ENCODE measurements at regions not wholly inside any gene's neighbourhood (a gene's known extent, or its start where the extent isn't known, plus 50 kb on each side); places are given as distances from the start of the nearest gene placed in this dataset.

DNA sequence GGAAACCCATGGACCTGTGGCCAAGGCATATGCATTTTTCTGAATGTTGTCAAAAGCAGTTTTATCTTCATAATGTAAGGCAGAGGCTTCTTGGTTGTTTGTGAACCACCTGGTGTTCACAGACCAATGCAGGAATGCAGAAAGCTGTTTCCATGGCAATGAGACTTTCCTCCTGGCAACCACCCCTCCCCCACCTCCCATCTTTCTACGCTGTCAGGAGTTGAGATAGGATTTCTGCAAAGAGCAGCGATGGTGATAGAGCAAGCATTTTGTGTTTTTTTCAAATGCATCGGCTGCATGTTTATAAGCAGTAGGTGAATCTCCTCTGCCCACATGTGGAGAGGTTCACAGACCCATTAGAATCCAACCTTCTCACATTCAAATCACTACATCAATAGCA, 114.1 kb upstream of the SMLR1 start:
- no peak for ATAC-seq
- H3K27ac ChIP-seq, result no peak overlapping the region
- WGBS, 2 donors (ENCODE audit: low coverage in 1 of 2), result 24 to 41% methylated on average over 3 of the region's 3 CpGs
- H3K27me3 ChIP-seq, result no peaks in the 10 kb centered on the region
- H3K4me3 ChIP-seq, result no peak overlapping the region
- H3K4me1 ChIP-seq, result no peaks in the 10 kb centered on the region
- TF ChIP-seq POLR2AphosphoS5 (IDR thresholded peaks at IDR 0.05) (no peak), EP300 (IDR thresholded peaks at IDR 0.05) (no peak), POLR2A (IDR thresholded peaks at IDR 0.05) (no peak)
- TF ChIP-seq, protein P1, sequence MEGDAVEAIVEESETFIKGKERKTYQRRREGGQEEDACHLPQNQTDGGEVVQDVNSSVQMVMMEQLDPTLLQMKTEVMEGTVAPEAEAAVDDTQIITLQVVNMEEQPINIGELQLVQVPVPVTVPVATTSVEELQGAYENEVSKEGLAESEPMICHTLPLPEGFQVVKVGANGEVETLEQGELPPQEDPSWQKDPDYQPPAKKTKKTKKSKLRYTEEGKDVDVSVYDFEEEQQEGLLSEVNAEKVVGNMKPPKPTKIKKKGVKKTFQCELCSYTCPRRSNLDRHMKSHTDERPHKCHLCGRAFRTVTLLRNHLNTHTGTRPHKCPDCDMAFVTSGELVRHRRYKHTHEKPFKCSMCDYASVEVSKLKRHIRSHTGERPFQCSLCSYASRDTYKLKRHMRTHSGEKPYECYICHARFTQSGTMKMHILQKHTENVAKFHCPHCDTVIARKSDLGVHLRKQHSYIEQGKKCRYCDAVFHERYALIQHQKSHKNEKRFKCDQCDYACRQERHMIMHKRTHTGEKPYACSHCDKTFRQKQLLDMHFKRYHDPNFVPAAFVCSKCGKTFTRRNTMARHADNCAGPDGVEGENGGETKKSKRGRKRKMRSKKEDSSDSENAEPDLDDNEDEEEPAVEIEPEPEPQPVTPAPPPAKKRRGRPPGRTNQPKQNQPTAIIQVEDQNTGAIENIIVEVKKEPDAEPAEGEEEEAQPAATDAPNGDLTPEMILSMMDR (IDR thresholded peaks at IDR 0.05), result no peak
- no peaks in the 10 kb centered on the region for H3K9me3 ChIP-seq
- no peaks in the 10 kb centered on the region for H3K36me3 ChIP-seq

DNA sequence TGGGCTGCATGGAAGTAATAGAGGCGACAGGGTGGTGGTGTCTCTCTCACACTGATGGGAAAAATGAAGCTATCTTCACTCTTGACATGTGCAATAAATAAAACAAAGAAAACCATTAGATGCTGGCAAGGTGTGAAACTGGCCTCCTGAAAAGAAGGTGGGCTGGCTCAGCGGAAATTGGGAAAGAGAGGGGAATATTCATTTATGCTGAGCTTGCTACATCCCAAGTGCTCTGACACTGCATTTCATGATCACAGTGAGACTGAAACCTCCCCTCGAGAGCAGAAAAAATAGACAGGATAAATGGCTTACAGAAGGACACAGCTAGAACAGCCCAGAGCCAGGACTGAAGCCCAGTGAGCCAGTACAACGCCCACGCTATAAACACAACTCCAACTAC, 112.1 kb upstream of the SMLR1 start:
- H3K27me3 ChIP-seq, result no peaks in the 10 kb centered on the region
- H3K9me3 ChIP-seq, result no peaks in the 10 kb centered on the region
- H3K4me1 ChIP-seq, result no peaks in the 10 kb centered on the region
- no peaks in the 10 kb centered on the region for H3K36me3 ChIP-seq
- WGBS, 2 donors (ENCODE audit: low coverage in 1 of 2), result 52 to 53% methylated on average over 3 of the region's 5 CpGs
- no peak for TF ChIP-seq POLR2A (IDR thresholded peaks at IDR 0.05)
- TF ChIP-seq, protein P1 (IDR thresholded peaks at IDR 0.05), result no peak
- TF ChIP-seq EP300 (IDR thresholded peaks at IDR 0.05), result no peak
- no peak for TF ChIP-seq POLR2AphosphoS5 (IDR thresholded peaks at IDR 0.05)
- H3K27ac ChIP-seq, result no peak overlapping the region
- no peak for ATAC-seq
- H3K4me3 ChIP-seq, result no peak overlapping the region

DNA sequence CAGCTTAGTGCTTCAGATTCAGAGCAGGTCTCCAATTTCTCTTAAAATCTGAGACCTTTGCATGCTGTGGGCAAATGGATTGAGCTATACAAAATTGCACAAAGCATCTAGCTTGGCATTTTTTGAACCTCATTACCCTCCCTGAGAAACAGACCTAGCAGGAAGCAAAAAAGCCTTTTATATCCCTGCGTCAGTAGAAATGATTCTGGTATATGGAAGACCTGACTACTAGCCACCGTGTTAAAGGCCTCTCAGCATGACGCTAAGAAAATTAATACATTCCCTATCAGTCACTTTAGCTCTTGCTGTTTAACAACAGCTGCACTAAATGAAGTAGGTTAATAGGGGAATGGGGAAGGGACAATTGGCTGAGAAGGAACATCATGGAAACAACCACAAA, 110.7 kb upstream of the SMLR1 start:
- H3K9me3 ChIP-seq, result no peaks in the 10 kb centered on the region
- TF ChIP-seq POLR2A (IDR thresholded peaks at IDR 0.05) (no peak), EP300 (IDR thresholded peaks at IDR 0.05) (no peak), POLR2AphosphoS5 (IDR thresholded peaks at IDR 0.05) (no peak)
- TF ChIP-seq, protein P1 (IDR thresholded peaks at IDR 0.05), result no peak
- H3K36me3 ChIP-seq, result no peaks in the 10 kb centered on the region
- no peak overlapping the region for H3K4me3 ChIP-seq
- H3K27ac ChIP-seq, result no peak overlapping the region
- no peaks in the 10 kb centered on the region for H3K4me1 ChIP-seq
- H3K27me3 ChIP-seq, result no peaks in the 10 kb centered on the region
- no peak for ATAC-seq
- WGBS, 2 donors (ENCODE audit: low coverage in 1 of 2), result 42 to 84% methylated on average over 2 to 3 of the region's 3 CpGs

DNA sequence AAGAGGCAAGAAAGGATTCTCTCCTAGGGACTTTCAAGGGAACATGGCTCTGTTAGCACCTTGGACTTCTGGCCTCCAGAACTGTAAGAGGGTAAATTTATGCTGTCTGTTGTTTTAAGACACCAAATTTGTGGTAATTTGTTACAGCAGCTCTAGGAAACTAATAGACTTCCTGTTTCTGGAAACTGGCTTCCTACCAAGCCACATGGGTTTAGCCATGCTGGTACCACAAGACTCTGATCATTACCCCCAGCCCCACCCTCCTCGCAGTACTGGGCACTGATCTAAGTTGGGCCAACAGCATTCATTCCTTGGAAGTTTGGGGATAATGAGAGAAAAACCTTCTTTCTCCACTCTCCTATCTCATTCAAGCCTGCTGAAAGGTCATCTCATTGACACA, 109.5 kb upstream of the SMLR1 start:
- WGBS, 2 donors (ENCODE audit: low coverage in 1 of 2), result 75 to 80% methylated on average over 1 of the region's 1 CpG
- TF ChIP-seq POLR2AphosphoS5 (IDR thresholded peaks at IDR 0.05) (no peak), EP300 (IDR thresholded peaks at IDR 0.05) (no peak), POLR2A (IDR thresholded peaks at IDR 0.05) (no peak)
- TF ChIP-seq, protein P1 (IDR thresholded peaks at IDR 0.05), result no peak
- no peak for ATAC-seq
- Histone ChIP-seq H3K9me3 (no peaks in the 10 kb centered on the region), H3K27me3 (no peaks in the 10 kb centered on the region), H3K27ac (no peak overlapping the region), H3K4me1 (no peaks in the 10 kb centered on the region), H3K4me3 (no peak overlapping the region), H3K36me3 (no peaks in the 10 kb centered on the region)

DNA sequence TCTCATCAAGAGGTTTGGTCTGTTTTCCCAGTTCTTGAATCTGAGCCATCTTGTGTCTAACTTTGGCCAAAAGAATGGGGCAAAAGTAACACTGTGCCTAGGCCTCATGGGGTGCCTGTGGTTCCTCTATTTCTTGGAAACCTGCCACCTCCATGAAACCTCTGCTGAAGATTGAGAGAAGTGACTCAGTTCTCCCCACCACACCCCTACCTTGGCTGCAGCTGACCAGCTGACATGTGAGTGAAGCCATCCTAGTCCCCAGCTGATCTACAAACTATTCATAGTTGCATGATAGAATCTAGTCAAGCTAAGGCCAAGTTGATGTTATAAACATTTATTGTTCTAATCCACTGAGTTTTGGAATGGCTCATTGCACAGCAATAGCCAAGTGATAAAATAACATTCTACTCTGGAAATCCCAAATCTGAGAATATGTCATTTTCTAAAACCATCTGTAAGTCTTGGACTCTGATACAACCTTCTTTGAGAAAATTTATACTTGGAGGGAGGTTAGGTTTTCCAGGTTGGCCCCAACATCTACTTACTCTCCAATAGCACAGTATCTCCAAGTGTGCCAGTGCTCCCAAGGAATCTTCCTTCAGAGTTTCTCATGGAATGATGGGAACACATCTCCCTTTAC, 107.0 kb upstream of the SMLR1 start:
- Histone ChIP-seq H3K27me3 (no peaks in the 10 kb centered on the region), H3K9me3 (no peaks in the 10 kb centered on the region), H3K4me1 (no peaks in the 10 kb centered on the region), H3K36me3 (no peaks in the 10 kb centered on the region), H3K27ac (no peak overlapping the region), H3K4me3 (no peak overlapping the region)
- ATAC-seq, result no peak
- TF ChIP-seq POLR2A (IDR thresholded peaks at IDR 0.05) (no peak), POLR2AphosphoS5 (IDR thresholded peaks at IDR 0.05) (no peak), EP300 (IDR thresholded peaks at IDR 0.05) (no peak)
- TF ChIP-seq, protein P1 (IDR thresholded peaks at IDR 0.05), result no peak

Data from gastroesophageal sphincter (tissue), 4 donors.